T-helper 1 cell treated with Interleukin-12 subunit alpha and Interleukin-12 subunit beta and Interleukin-4 antibody, amounts not matched to agents 30 ng/mL and 1 ng/mL, for 36 hours (primary cell): ENCODE measurements at regions not wholly inside any gene's neighbourhood (a gene's known extent, or its start where the extent isn't known, plus 50 kb on each side); places are given as distances from the start of the nearest gene placed in this dataset.

Experiments used
- intact Hi-C: fragments of 100-400 bp; cut with micrococcal nuclease; formaldehyde crosslinking; loops from one replicate; pipeline ENCODE4 v1.15.1; 2024

GRCh38 chr16:14362774-14363371 lies 267.2 kb downstream of the PARN start:
- intact Hi-C loops, result no loop called here

DNA sequence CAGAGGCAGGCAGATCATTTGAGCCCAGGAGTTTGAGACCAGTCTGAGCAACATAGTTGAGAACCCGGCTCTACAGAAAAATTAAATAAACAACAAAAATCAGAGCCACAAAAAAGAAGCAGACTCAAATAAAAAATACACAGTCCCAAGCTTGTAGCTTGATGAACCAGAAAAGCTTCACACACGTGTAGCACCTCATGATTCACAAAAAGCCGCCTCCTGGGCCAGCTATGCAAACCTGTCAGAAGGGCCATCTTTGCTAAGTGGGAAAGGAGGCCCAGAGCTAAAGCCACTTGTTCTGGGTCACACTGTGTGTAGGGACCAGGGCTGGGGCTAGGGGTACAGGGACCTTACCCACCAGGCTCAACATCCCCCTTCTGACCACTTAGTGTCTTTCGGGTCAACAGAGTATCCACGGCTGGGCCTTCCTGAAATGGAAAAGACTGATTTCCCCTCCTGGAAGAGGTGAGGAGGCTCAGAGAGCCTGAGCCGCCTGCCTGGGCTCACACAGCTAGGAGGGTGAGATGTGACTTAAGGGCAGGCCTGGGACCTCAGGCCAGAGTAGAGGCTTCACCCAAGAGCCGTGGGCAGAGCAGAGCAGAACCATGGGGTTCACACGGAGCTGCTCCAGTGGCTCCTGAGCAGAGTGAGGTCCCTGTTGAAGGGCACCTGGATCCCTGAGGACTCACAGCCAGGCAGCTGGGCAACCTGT lies 269.6 kb downstream of the PARN start:
- intact Hi-C loops, result no loop called here

DNA sequence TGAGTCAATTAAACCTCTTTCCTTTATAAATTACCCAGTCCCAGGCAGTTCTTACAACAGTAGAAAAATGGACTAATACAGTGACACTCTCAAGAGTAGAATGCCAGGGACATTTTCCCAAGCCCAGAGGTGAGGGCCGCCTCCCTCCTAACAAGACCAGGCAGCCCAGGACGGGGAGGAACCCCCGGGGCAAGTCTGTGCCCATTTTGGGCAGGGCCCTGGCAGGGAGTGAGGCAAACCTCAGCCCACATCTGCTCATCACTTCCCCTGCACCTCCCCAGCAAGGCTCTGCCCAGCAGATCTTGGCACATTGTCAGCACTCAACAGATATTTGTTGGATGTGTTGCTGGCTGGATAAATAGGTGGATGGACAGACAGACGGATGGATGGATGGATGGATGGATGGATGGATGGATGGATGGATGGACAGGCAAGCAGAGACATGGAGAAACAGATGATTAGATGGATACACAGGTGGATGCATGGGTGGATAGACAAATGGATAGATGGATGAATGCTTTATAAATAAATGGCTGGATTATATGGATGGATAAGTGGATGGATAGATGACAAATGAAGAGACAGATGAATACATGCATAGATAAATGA lies 271.3 kb downstream of the PARN start:
- intact Hi-C loops, result no loop called here

DNA sequence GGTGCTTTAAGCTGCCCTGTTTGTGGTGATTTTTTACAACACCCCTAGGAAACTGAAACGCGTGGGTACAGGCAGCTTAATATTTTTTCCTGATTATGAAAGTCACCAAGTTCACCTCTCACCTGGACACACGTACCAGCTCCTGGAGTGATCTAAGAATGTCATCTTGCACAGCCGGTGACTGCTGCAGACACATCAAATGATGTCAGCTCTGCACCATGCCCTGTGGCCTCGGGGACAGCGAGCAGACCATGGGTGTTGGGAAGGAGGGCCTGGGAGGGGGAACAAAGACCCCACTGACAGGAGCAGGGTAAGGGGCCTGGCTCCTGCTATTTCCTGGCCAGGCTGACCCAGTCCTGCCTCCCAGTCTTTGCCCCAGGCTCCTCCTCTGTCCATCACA lies 272.7 kb downstream of the PARN start:
- intact Hi-C loops, result no loop called here

GRCh38 chr16:14356064-14356463 lies 274.0 kb downstream of the PARN start:
- intact Hi-C loops, result no loop called here

GRCh38 chr16:14354561-14355351 lies 275.3 kb downstream of the PARN start:
- intact Hi-C loops, result loop anchor here (1.0 to 2.0 kb wide), 3 partner anchors 46 to 278 kb away; partner anchors contain the start of gene BFAR

GRCh38 chr16:14353340-14353739 lies 276.7 kb downstream of the PARN start:
- intact Hi-C loops, result no loop called here

- intact Hi-C loops, result no loop called here
Measured at GRCh38 chr16:14351647-14352046, 278.4 kb downstream of the PARN start.

DNA sequence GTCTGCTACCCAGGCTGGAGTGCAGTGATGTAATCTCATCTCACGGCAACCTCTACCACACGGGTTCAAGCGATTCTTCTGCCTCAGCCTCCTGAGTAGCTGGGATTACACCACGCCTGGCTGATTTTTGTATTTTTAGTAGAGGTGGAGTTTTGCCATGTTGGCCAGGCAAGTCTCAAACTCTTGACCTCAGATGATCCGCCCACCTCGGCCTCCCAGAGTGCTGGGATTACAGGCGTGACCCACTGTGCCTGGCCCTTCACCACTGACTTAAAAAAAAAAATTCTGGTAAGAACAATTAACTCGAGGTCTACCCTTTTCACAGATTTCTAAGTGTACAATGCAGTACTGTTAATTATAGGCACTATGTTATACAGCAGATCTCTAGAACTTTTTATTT lies 279.4 kb downstream of the PARN start:
- intact Hi-C loops, result no loop called here

GRCh38 chr16:14350081-14350480 lies 279.0 kb downstream of the MRTFB start:
- intact Hi-C loops, result no loop called here

DNA sequence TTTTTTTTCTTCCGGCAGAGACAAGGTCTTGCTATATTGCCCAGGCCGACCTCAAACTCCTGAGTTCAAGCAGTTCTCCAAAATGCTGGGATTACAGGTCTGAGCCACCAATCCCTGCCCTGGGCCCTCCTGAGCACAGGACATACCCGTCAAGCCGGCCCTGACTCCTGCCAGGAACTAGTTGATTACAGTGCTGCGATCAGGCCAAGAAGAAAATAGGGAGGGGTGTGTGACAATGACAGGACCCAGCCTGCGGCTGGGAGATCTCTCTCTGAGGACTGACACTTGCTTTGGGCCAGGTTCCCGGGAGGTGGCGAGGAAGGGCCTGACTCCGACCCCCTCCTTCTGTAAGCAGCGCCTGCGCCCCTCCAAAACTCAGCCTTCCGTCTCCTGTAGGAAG lies 276.6 kb downstream of the MRTFB start:
- intact Hi-C loops, result no loop called here

- intact Hi-C loops, result no loop called here
Measured at GRCh38 chr16:14346278-14347142, 275.4 kb downstream of the MRTFB start.

GRCh38 chr16:14345512-14346115 lies 274.5 kb downstream of the MRTFB start:
- intact Hi-C loops, result no loop called here

DNA sequence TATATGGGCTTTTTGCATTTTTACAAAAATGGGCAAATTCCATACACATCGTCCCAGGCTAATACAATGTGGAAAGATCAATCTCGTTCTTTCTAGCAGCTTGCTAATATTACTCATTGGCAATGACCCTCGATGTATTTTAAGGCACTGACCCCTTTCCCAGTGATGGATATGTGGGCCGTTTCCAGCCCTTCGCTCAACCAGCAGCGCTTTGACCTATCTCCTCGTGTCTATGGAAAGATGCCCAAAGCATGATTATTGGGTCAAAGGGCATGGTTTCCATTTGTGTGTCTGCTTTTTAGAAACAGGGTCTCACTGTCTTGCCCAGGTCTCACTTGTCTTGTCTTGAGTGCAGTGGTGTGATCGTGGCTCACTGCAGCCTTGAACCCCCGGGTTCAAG lies 273.8 kb downstream of the MRTFB start:
- intact Hi-C loops, result no loop called here

DNA sequence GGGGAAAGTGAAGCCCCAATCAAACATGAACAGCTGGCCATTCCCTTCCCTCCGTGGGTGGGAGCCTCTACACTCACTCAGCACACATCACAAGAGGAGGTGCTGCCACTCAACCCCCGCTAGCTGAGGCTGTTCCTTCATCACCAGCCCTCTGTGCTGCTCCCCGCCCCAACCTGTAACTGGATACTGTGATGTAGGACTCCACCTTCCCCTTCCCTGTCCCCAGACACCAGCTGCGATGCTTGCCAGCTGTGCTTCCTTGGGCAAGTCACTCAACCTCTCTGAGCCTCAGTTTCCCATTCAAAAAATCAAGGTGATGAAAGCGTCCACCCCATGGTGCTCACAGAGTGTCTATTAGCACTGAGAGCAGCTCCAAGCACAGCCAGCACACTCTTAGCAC lies 273.2 kb downstream of the MRTFB start:
- intact Hi-C loops, result no loop called here

DNA sequence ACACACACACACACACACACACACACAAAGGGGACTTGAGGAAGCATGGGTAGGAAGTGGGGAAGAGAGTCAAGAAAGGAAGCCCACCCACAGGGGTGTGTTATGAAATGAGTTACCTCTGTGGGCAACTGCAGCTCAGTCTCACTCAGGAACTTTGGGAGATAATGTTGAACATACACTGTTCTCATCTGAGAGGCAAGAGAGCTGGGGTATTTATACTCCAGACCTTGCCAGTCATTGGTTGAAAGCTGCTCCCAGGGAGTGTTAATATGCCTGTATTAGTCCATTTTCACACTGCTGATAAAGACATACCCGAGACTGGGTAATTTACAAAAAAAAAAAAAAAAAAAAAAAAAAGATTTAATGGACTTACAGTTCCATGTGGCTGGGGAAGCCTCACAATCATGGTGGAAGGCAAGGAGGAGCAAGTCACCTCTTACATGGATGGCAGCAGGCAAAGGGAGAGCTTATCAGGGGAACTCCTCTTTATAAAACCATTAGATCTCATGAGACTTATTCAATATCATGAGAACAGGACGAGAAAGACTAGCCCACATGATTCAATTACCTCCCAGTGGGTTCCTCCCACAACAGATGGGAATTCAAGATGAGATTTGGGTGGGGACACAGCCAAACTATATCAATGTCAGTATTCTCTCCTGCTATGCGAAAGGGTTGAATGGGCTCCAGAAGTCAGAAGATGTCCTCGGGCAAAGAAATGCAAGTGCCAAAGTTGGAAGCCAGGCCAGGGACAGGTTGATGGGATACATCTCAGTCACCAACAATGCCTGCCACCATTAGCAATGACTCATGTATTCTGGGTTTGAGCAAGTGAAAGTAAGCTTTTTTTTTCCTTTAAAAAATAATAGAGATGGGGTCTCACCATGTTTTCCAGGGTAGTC lies 270.5 kb downstream of the MRTFB start:
- intact Hi-C loops, result no loop called here

- intact Hi-C loops, result no loop called here
Measured at GRCh38 chr16:14339694-14340093, 268.6 kb downstream of the MRTFB start.

- intact Hi-C loops, result no loop called here
Measured at GRCh38 chr16:14338969-14339368, 267.9 kb downstream of the MRTFB start.

GRCh38 chr16:14338236-14338635 lies 267.1 kb downstream of the MRTFB start:
- intact Hi-C loops, result no loop called here
